Hypothalamus (tissue), 51 donors: ENCODE measurements at regions not wholly inside any gene's neighbourhood (a gene's known extent, or its start where the extent isn't known, plus 50 kb on each side); places are given as distances from the start of the nearest gene placed in this dataset.

Experiments
- DNase-seq, 51 donors: peaks; one replicate each; lab custom pipeline; 2025; lab: John Stamatoyannopoulos, UW

- DNase-seq, result no peak
These were observed 156.3 kb downstream of the FAT3 start for GRCh38 chr11:92380882-92381281.

DNA sequence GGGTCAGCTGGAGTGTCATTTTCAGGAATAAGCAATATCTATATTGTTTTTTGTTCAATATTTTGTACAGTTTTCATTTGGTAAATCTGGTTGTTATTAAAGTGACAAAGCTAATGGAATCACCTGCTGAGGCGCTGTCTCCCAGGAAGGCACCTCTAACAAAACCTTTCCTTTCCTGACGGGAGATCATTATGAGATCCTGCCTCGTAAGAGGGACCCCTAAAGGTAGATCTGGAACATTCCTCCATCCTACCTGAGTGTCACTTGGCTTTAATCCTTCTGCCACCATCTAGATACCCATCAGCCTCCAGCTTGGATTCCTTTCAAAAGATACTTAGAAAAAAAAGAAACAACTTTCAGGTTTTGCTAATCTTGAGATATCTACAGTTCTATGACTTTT is 157.7 kb downstream of the FAT3 start:
- no peak for DNase-seq

DNA sequence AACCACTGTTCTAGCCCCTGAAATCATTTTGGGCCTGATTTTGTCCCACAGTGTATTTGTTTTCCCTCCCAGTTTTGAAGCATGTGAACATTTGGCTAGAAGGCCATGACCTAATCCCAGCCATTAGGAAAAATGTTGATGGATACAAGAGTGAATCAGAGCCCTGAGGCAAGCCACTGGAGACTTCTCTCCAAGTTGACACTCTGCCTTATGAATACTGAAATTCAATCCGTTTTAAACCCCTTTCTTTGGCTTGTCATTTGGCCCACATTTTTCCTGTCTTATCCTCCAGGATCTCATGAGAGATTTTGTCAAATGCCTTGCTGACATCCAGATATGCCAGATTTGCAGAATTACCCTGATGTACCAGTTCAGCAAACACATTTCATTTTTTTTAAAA is 158.8 kb downstream of the FAT3 start:
- DNase-seq, result no peak

DNA sequence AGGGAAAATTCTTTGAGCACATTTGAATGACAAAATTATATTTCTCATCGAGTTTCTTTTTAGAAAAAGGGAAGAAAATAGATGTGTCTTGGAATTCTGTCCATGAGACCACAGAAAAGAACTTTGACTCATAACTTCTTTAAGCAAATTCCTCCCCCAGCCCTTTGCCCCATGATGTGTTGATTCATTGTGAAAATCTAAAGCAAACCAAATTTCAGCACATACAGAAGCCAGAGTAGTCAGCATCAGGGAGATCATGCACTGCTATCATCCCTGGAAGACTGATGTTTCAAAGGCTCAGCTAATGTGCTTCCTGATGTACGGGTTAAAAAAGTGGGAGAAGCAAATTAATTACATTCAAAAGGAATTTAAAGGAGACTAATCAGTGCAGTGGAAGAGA is 159.7 kb downstream of the FAT3 start:
- no peak for DNase-seq

GRCh38 chr11:92384802-92385201 is 160.2 kb downstream of the FAT3 start:
- DNase-seq, result peak in 18 of 51 donors; percentile 1 to 35 (median 8)

DNA sequence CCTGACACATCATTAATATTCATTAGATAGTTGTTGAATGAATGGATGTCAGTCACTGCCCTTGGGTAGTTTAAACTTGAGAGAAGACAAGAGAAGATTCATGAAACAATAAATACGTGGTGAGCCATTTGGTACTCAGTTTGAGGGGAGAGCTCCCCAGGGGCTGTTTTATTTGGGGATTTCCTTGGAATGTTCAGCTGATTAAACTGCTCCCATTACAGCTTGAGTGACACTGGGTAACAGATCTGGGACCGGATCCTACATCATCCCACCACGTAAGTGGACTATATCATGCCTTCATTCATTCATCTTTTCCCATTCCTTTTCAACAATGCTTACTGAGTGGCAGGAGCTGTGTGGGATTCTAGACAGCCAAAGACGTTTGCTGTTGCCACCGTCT is 162.0 kb downstream of the FAT3 start:
- no peak for DNase-seq

- DNase-seq, result no peak
These were observed 163.2 kb downstream of the FAT3 start for GRCh38 chr11:92387859-92388258.

GRCh38 chr11:92388380-92388779 is 163.8 kb downstream of the FAT3 start:
- no peak for DNase-seq

- no peak for DNase-seq
These were observed 166.2 kb downstream of the FAT3 start for GRCh38 chr11:92390783-92391182.

DNA sequence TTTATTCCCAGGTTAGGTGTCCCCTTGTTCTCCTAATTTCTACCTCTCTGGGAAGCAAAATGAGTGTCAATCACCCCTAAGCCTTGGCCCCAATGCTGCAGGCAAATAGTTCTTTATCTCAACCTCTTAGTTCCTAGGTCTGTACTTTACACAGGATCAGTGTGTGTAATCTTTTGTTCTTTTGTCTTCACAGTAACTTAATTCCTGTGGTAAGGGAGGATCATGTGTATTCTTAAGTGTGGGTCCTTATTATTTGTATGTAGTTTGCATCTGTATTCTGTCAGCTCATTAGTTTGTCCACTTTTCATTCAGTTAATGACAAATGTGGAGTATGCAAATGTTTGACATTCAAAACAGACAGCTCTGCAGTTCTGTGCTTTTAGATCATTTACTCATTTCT is 166.7 kb downstream of the FAT3 start:
- no peak for DNase-seq

DNA sequence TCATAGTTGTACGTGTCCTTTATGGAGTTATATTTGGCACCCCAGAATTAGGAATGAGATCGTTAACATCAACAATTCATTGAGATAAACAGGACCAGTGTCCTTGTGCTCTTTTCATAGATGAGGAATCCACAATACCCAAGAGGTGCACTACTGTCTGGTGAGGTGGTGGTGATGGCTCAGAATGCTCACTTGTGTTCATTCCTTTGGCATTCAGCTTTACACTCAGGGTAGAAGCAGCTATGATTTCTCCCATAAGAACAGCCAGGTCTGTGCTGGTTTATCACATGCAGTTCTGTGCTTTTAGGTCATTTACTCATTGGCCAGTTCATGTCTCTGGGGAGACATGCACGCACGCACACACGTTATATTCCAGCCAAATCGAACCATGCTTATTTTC is 167.2 kb downstream of the FAT3 start:
- DNase-seq, result no peak

- DNase-seq, result peak in 1 of 51 donors; percentile 4
These were observed 168.6 kb downstream of the FAT3 start for GRCh38 chr11:92393218-92393617.

DNA sequence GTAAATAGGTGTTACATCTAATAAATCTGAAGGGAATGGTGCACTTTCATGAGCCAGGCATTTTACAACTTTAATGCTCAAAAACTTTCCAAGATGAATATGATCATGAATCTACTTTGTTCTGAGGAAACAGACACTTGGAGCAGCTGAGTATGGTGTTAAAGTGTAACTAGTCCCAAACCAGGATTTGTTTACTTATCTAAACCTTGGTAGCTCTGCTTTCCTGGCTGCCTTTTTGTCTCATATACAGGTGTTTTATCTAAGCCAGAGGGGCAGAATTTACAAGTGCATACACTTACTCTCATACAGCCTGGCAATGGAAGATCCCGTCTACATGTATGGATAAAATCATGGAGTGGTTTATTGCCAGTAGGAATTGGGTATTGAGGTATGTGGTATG is 171.5 kb downstream of the FAT3 start:
- no peak for DNase-seq

DNA sequence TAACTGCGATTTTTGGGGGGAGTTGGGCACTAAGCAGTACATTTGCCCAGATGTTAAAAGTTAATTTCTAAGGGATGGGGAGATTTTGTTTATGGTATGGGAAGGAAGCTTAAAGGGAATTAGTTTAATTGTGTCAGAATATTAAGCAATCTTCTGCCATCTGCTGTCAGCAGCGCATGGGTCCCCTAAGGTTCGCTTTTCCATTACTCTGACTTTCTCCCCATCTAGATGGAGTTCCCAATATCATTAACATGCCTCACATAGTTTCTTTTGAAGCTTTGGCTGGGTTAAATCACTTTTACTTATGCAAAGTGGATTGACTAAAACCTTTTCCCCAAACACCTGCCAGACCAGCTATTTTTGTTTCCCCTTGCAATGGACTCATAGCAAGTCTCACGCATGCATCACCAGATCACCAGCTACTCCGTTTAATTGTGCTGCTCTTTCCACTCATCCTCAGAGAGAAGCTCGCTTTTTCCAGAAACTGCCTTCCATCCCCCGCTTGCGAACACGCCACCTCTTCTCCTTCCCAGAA is 172.7 kb downstream of the FAT3 start:
- DNase-seq, result no peak

DNA sequence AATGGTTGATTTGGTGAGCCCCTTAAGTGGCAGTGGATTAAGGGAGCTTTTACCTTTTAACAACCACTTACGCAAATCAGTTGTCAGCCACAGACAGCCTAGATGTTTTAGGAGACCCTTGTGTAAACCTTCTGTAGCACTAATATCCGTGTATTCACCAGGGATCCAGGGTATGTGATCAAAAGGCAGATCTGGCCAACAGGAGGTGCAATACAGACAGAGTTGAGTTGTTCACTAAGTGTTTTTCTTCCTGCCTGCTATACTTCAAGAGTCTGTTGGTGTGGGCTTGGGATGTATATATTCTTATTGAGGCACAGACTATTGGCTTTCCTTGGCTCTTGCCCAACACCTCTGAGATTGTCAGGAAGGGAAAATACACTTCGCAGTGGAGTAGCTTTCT is 175.1 kb downstream of the FAT3 start:
- DNase-seq, result no peak

DNA sequence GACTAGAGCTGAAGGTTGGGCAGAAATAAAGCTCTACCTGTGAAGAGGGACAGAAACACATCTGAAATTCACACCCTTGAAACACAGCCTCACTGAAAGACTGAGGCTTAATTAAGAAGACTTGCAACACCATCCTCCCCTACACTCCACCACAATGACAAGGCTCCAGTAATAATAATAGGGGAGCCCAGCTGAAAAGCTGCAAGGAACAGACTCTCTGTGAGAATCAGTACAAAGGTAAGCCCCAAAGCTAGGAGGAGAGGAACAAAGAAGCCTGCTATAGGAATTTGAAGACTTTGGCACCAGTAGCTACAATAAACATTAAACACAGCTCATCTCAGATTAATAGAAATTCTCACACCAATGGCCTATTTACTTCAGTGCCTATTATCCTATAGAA is 176.9 kb downstream of the FAT3 start:
- DNase-seq, result no peak

GRCh38 chr11:92406472-92406871 is 181.9 kb downstream of the FAT3 start:
- DNase-seq, result peak in 1 of 51 donors; percentile 33

DNA sequence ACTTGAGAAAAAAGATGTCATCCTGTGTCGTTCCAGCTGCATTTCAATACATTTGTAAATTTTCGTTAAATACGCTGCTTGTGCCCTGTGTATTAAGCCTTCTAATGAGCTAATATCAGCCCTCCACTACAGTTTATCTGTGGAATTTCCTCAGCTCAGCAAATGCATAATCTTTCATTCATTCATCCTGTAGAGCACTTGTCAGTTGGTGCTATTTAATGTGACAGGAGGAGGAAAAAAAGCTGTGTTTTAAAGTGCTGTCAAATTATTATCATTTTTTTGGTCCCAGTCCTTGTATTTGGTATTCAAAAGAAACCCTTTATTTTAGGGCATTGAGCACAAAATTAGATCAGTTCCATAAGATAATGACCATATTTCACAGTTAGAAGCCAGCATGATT is 184.7 kb downstream of the FAT3 start:
- no peak for DNase-seq

DNA sequence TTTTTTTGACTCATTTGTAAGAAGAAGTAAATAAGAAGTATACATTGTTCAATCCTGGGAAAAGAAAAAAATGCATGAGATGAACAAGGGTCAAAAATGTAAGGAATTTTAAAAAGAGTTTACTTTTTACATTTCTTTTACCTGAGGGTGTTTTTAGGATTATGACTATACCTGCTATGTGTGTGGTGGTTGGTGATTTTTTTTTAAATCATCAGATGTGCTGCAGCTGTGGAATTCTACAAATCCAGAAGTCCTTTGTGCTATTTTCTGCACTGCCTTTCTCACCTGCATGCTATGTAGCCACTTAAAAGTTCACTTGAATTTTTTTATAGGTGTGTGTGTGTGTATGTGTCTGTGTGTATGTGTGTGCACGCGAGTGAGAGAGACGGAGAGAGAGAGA is 185.3 kb downstream of the FAT3 start:
- DNase-seq, result no peak

DNA sequence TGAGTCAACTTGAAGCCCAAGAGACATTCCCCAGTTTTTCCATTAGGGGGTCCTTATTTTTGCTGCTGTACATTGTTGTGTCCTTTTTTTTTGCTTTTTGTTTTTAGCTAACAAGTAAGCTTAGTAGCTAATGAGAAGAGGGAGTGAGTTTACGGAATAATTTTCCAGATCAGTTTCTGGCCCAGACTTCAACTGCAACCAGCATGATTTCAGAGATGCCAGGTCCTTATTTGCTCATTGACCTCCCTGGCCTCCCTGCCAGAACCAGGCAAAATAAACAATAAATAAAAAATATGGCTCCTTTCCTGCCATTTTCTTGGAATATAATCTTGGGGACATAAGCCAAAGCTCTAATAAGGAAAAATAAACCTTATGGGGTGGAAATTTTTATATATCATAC is 185.9 kb downstream of the FAT3 start:
- DNase-seq, result no peak

DNA sequence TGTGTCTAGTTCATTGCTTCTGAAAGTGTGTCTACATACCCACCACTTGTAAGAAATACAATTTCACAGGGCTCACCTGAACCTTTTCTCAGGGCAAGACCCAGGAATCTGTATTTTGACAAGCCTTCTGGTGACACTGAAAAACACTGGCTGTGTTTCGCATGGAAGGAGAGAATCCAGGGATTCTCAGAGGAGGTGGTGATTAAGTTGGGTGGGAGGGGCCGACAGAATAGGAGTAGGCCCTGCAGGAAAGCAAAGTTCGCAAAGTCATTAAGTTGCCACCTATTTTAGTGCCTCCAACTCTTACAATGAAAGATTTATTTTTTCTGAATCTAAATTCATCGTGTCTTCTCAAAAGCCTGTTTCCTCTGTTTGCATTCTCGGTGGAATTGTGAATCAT is 186.8 kb downstream of the FAT3 start:
- no peak for DNase-seq

DNA sequence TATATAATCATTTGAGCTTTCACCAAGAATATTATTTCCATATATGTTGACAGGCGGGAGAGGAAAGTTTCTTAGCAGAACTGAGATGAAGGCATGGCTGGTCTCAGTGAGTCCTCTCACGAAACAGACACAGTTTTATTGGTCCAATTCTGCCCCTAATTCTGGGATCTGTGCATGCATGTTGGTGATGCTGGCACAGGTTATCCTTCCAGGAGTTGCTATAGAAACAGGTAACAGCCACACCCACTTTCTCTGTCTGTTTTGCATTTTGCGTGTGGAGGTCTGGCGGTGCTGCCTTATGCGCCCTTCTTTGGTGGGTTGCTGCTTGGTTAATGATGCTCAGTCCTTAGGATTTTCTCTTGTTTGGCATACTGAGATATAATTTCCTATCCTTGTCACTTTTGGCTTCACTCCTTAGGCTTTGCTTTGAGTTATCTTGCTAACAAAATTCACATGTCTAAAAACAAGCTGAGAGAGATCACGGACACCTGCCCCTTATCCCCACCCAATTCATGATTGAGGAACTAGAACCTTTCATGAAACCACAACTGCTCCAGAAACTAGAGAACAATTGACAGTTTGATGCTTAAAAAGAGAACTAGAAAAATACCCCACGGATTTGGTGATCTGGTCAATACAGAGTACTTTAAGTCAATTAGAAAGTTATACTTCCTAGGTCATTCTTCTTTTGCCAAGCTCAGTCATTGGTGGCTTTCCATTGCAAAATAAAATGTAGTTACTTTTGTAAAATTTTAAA is 189.3 kb downstream of the FAT3 start:
- DNase-seq, result no peak
